Right ventricle myocardium inferior (tissue), 1 donor: ENCODE measurements at regions not wholly inside any gene's neighbourhood (a gene's known extent, or its start where the extent isn't known, plus 50 kb on each side); places are given as distances from the start of the nearest gene placed in this dataset.

ENCODE experiments used
- ATAC-seq: fragments of 200-7000 bp; cut with Tn5 transposase; one replicate; pipeline ENCODE4 v1.9.1; 2020; ENCODE audit warnings: mild to moderate bottlenecking, moderate library complexity
- DNase-seq: peaks from one replicate; pipeline ENCODE4 v3.0.0; 2021; ENCODE audit errors: missing footprints
- intact Hi-C: fragments of 100-400 bp; cut with DNase I; formaldehyde crosslinking; loops from one replicate; pipeline ENCODE4 v1.11.0; 2022
- donor health status: DM: no; HTN: yes; CAD: no; lungs with severe emphysema.

DNA sequence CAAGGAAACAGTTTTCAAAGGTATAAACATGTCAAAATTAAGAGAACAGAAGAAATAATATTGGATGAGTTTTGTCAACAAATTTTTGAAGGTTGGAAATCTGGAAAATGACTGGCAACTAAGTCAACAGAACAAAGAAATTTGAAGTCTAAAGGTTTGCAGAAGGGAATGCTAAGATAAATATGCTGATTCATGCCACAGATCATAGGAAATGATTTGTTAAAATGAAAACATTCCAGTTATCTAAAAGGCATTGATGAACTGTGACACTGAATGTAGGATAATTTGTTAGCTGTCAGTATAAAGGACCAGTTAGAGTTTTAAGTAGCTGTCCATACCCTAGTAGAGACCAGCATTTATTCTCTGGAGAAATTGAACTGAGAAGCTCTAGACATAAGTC, 157.9 kb upstream of the CHRM3 start:
- intact Hi-C loops = no loop called here
- ATAC-seq (no peak), DNase-seq (no peak)

DNA sequence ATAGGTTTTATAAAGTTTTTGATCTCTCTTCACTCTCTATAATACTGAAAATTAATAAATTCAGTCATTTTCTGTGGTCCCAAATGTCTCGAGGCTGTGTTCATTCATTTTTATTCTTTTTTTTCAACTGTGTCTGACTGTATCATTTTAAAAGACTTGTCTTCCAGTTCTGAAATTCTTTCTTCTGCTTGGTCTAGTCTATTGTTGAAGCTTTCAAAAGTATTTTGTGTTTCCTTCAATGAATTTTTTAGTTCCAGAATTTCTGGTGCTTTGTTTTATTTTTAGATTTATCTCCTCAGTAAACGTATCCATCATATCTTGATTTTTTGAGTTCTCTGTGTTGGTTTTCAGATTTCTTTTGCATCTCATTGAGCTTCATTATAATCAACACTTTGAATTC, 161.0 kb upstream of the CHRM3 start:
- ATAC-seq (no peak), DNase-seq (no peak)
- intact Hi-C loops = no loop called here

- ATAC-seq (no peak), DNase-seq (no peak)
- intact Hi-C loops = no loop called here
Observed at GRCh38 chr1:239224100-239224499, 162.3 kb upstream of the CHRM3 start.

GRCh38 chr1:239222999-239223398, 163.4 kb upstream of the CHRM3 start:
- ATAC-seq = no peak
- intact Hi-C loops = no loop called here
- DNase-seq = no peak

DNA sequence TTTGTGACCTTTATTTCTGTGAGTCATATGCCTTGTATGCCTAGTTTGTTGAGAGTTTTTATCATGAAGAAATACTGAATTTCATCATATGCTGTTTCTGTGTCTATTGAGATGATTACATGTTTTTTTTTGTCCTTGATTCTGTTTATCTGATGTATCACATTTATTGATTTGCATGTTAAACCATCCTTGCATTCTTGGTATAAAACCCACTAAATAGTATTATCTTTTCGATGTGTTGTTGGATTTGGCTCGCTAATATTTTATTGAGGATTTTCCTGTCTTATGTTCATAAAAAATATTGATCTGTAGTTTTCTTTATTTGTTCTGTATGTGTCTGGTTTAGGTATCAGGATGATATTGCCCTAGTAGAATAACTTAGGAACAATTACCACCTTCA, 164.7 kb upstream of the CHRM3 start:
- intact Hi-C loops = no loop called here
- DNase-seq (no peak), ATAC-seq (no peak)

- intact Hi-C loops = no loop called here
- no peak for ATAC-seq
- DNase-seq = no peak
Observed at GRCh38 chr1:239219679-239220078, 166.7 kb upstream of the CHRM3 start.

DNA sequence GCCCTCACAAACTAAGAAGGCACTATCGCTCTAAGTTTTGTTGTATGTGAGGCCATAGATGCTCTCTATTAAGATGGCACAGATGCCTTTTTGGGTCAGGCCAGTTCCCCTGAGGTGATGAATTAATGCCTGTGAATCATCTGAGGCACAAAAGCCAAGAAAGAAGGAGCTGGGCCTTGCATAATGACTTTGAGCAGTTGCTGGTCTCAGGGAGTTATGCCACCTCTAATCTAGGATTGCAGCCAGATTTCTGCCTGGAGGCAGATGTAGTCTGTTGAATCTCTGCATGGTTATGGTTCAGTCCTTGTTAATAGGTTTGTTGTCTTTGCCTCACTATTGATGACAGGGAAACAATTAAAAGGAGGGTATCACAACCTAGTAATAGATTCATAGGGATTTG, 168.1 kb upstream of the CHRM3 start:
- intact Hi-C loops = no loop called here
- DNase-seq = no peak
- ATAC-seq = no peak

DNA sequence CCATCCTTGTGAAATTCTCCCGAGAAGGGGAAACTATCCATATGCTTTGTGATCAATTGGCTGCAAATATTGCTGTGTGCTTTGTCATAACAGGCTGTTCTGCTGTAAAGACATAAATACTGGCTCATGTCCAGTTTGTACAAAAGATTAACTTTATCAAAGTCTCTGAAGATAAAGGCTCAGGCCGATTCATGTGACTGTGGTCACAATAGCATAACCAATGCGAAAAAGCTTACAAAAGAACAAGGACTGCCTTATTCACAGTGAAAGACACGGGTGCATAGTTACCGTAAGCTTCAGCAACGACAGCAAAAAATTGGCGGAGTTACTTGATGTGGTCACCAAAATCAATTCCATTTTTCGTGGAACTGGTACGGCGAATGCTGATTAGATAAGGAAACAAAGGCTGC, 173.6 kb upstream of the CHRM3 start:
- intact Hi-C loops = no loop called here
- ATAC-seq = no peak
- DNase-seq = no peak

DNA sequence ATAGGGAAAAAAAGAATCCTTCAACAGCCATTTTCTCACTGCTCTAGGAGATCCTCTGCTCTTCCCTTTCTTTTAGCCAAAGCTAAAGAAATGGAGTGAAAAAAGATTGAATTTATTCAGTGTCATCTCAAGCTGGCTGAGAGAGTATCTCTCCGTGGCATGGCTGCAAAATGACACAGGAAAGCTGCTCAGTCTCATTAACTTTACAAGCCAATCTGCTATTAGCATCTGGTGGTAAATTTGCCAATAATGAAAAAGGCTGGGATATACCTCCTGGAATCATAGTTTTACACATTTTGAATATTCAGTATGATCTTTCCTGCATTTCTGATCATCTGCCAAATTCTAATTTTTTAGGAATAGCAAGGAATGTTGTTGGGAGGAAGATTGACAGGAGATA, 176.8 kb upstream of the CHRM3 start:
- no peak for DNase-seq
- intact Hi-C loops = no loop called here
- no peak for ATAC-seq

DNA sequence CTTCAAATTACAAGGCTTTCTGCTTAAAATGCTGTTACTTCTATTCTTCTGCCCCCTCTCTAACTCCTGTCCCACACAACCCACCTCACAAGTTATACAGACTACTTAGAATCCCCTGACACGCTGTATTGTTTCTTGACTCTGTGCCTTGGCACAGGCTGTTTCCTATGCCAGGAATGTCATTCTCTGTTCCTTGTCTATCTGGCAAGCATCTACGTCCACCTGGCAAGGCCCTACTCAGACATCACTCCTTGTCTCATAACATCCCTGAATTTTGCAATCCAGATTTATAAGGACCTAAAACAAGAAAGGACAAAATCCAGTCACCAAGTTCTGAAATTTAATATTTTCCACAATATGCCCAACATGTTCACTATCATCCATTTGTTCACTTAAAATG, 182.0 kb upstream of the CHRM3 start:
- no peak for ATAC-seq
- intact Hi-C loops = no loop called here
- no peak for DNase-seq

DNA sequence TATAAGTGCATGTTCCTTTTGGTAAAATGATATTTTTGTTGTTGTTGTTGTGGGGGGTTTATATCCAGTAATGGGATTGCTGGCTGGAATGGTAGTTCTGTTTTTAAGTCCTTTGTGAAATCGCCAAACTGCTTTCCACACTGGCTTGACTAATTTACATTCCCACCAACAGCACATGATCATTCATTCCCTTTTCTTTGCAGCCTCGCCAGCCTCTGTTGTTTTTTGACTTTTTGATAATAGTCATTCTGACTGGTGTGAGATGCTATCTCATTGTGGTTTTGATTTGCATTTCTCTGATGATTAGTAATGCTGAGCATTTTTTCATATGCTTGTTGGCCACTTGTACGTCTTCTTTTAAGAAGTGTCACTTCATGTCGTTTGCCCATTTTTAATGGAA, 188.5 kb upstream of the CHRM3 start:
- ATAC-seq = no peak
- intact Hi-C loops = no loop called here
- DNase-seq = no peak

DNA sequence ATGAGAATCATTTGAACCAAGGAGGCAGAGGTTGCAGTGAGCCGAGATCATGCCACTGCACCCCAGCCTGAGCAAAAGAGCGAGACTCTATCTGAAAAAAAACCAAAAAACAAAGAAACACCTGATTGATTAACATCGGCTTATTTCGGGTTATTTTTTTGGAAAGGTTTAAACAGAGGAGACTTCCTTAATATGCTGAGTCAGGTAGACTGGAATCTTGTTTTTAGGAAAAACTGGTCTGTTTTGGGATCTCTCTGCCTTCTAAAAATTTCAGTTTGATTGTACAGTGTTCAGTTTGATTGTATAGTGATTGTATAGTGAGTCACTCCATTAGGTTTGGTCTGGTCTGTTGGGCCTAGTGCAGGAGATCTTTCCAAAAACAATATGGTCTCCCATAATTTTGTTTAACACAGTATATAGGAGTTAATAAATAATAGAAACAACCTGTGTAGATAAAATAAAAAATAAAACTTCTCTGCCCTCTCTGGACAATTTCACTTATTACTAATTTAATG, 196.3 kb upstream of the CHRM3 start:
- ATAC-seq = no peak

DNA sequence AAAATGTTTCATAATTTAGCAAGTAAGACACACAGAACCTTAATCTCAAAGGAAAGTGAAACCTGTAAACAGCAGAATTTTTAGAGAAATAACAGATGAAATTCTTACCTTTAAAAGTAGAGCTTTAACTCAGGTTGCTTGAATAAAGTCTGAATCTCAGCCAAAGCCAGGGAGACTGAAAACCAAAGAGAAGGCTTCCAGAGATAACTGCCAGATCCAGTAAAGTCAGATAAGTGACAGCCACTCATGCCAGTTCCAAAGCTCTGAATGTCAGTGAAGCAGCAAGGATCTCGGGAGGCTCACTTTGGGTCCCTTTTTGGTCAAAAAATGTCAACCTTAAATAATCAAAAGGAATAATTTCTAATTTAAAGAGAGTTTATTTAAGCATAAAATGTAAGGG, 199.9 kb upstream of the CHRM3 start:
- intact Hi-C loops = no loop called here
- ATAC-seq (no peak), DNase-seq (no peak)

More for the DNA sequence above, 196.3 kb upstream of the CHRM3 start:
- intact Hi-C loops = no loop called here
- DNase-seq = no peak

- no peak for DNase-seq
- intact Hi-C loops = no loop called here
- ATAC-seq = no peak
Observed at GRCh38 chr1:239185245-239185619, 201.1 kb upstream of the CHRM3 start.

DNA sequence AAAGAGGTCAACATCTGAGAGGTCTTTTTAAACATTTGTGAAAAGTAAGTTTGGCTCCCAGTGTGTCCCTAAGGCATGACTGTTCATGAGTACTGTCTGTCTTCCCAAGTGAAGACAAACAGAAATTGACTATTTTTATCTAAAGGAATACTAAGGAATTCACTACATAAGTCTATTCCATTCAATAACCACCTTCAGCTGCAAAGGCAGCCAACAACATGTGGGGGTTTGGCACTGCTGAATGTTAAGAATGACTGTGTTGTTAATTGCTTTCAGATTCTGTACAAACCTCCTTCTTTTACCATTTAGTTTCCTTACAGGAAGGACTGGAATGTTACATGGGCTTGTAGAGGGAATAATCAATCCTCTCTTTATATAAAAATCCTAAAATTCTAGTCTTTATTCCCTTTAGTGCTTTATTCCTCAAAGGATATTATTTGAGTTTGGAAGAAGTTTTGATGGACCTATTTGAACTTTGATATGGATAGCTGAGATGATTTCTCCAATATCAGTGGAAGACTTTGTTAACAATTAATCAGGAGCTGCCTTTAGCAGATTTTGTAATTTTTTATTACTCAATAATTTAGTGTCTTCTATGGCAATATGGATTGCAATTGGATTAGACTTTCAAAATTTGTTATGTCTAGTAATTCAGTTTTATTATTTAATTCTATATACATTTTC, 201.7 kb upstream of the CHRM3 start:
- intact Hi-C loops = no loop called here
- DNase-seq = no peak
- ATAC-seq = no peak

DNA sequence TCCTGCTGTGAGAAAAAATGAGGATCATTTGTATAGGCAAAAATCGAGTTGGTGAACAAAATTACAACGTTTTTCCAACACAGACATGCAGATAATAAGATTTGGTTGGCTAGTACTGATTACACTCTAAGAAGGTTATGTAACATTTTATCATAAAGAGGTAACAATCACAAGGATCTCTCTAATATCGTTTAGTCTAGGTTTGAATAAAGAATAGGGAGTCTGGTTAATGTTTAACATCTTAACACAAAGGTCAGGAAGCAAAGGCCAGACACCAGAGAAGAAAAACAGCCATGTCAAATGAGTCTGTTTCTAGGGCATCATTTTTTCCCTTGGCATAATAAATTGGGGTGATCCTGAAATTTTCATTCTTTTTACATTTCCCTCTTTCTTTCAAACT, 207.4 kb upstream of the CHRM3 start:
- intact Hi-C loops = no loop called here
- ATAC-seq (no peak), DNase-seq (no peak)

- ATAC-seq = no peak
- no peak for DNase-seq
- intact Hi-C loops = no loop called here
Observed at GRCh38 chr1:239174880-239175279, 211.5 kb upstream of the CHRM3 start.

DNA sequence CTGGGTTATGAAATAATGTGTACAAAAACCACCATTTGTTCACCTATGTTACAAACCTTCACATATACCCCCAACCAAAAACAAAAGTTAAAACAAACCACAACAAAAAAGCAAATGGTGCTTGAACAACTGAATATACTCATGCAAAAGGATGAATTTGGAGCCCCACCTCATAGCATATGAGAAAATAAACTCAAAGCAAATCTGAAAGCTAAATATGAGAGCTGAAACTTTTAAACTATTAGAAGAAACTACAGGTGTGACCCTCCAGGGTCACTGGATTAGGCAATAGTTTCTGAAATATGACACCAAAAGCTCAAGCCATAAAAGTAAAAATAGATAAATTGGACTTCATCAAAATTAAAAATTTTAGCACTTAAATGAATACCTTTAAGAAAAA, 215.5 kb upstream of the CHRM3 start:
- intact Hi-C loops = no loop called here
- ATAC-seq = no peak
- no peak for DNase-seq

DNA sequence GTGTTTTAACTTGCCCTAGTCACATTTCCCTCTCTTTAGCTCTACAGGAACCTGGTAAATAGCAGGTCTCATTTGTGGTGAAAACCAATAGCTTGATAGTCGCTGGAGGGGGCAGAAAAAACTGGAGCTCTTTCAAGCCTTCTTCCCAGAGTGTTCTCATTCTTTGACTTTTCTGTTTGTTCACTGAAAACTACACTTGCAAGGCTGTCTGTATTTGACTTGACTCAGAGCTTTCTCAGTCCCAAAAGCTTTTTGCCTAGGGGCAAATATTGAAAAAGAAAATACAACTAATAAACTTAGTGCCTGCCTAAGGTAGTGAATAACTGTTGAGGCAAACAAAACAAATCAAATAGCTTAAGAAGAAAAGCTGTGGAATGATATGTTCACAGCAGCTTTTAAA, 217.1 kb upstream of the CHRM3 start:
- ATAC-seq (no peak), DNase-seq (no peak)
- intact Hi-C loops = no loop called here

DNA sequence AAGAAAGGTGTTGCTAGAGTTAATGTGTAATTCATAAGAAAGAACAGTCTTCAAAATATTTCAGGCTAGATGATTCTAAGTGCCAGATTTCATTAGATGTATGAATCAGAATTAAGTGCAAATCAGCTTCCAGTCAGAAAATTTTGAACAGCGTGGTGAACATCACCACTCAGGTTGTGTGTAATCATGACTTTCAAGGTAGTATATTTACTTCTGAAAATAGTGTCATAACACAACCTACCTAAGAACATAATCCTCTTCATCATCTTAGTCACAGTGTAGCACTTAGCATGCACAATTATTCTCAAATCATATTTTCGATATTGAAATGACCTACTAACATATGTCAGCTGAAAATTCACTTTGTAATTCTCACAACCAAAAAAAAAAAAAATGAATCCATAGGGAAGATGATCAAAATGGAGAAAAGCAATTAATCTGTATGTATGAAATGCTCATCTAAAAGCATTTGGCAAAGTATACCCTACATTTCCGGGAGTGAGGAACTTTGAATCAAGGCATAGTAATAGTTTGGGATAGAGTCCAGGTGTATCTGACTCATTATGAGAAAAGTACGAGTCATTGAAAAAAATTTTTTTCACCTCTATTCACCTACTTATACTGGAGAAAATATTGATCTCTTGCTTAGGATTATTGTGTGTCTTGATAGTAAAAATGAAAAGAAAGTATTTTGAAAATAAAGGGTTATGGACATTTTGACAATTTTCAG, 221.8 kb upstream of the CHRM3 start:
- ATAC-seq (no peak), DNase-seq (no peak)
- intact Hi-C loops = no loop called here
